ENCODE measurements at regions not wholly inside any gene's neighbourhood (a gene's known extent, or its start where the extent isn't known, plus 50 kb on each side); places are given as distances from the start of the nearest gene placed in this dataset.
A peak's percentile ranks its signal among the peaks of the same experiment; 100 is the strongest.

- Histone ChIP-seq H3K9me3 (ENCODE audit: severe bottlenecking) (no peaks in the 10 kb centered on the region), H3K27ac (peak overlapping the region; percentile 89), H3K27me3 (ENCODE audit: insufficient read depth, low read depth, severe bottlenecking) (no peaks in the 10 kb centered on the region), H3K36me3 (peaks cover 7% of the 10 kb centered on the region; the same call in 1 of the 2 replicates), H3K4me3 (ENCODE audit: low read depth, low read length) (peak overlapping the region; percentile 48)
- no peak for TF ChIP-seq CTCF (IDR thresholded peaks at IDR 0.05; ENCODE audit: low read depth, low read length)
- peak; percentile 86 for DNase-seq
Observed at GRCh38 chr5:109917154-109917546, 227.4 kb downstream of the MAN2A1 start.

DNA sequence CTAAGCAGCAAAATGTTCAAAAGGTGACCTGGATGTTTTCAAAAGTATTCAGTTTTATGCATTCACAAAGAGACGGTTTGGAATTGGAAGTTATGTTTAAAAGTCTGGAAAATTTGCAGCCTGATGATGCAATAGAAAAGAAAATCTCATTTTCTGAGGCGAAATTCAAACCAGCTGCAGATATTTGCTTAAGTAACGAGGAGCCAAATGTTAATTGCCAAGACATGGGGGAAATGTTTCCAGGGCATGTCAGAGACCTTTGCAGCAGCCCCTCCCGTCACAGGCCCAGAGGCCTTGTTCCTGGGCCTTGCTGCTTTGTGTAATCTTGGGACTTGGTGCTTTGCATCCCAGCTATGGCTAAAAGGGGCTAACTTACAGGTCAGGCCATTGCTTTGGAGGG, 228.2 kb downstream of the MAN2A1 start:
- Histone ChIP-seq H3K4me3 (ENCODE audit: low read depth, low read length) (peak overlapping the region; percentile 48), H3K27ac (peak overlapping the region; percentile 89), H3K27me3 (ENCODE audit: insufficient read depth, low read depth, severe bottlenecking) (no peaks in the 10 kb centered on the region), H3K9me3 (ENCODE audit: severe bottlenecking) (no peaks in the 10 kb centered on the region), H3K36me3 (peaks cover 8% of the 10 kb centered on the region; the same call in 1 of the 2 replicates)
- DNase-seq = no peak
- no peak for TF ChIP-seq CTCF (IDR thresholded peaks at IDR 0.05; ENCODE audit: low read depth, low read length)

GRCh38 chr5:109920736-109921135, 231.0 kb downstream of the MAN2A1 start:
- no peak for DNase-seq
- Histone ChIP-seq H3K27ac (peak overlapping the region; percentile 71), H3K36me3 (peaks cover 31% of the 10 kb centered on the region), H3K27me3 (ENCODE audit: insufficient read depth, low read depth, severe bottlenecking) (no peaks in the 10 kb centered on the region), H3K9me3 (ENCODE audit: severe bottlenecking) (no peaks in the 10 kb centered on the region), H3K4me3 (ENCODE audit: low read depth, low read length) (no peak overlapping the region)
- TF ChIP-seq CTCF (IDR thresholded peaks at IDR 0.05; ENCODE audit: low read depth, low read length) = no peak

DNA sequence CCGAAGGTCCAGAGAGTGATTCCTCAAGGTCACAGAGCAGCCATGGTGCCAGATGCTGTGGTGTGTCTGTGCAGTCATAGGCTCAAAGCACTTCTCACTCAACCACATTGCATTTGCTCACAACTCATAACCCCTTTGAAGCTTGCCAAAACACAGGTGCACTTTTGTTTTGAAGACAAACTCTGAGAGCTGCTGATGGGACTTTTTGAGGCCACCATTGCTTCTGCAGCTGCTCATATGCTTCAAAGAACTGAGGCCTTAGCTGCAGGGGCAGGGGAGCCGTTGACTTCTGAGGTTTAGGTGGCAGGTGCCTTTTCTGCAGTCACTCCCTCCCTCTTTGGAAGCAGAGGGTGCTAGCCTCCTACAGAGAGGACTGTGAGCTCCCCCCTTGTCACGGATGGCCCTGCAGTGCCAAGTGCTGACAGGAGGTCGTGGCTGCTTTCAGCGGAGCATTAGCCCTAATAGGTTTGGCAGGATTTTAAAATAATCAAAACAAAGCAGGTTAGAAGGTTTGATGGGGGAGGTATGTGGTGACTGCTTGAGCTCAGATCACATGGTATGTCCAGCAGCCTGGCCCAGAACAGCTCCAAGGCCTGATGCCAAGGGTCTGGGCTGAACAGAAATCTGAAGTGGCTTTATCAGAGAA, 232.1 kb downstream of the MAN2A1 start:
- DNase-seq = peak; percentile 84
- Histone ChIP-seq H3K27me3 (ENCODE audit: insufficient read depth, low read depth, severe bottlenecking) (no peaks in the 10 kb centered on the region), H3K4me3 (ENCODE audit: low read depth, low read length) (peak overlapping the region; percentile 14), H3K27ac (peak overlapping the region; percentile 71), H3K9me3 (ENCODE audit: severe bottlenecking) (no peaks in the 10 kb centered on the region), H3K36me3 (peaks cover 43% of the 10 kb centered on the region)
- peak; percentile 13; the same call in 1 of the 2 replicates for TF ChIP-seq CTCF (IDR thresholded peaks at IDR 0.05; ENCODE audit: low read depth, low read length)

GRCh38 chr5:109922381-109922995, 232.8 kb downstream of the MAN2A1 start:
- Histone ChIP-seq H3K27me3 (ENCODE audit: insufficient read depth, low read depth, severe bottlenecking) (no peaks in the 10 kb centered on the region), H3K4me3 (ENCODE audit: low read depth, low read length) (no peak overlapping the region), H3K9me3 (ENCODE audit: severe bottlenecking) (no peaks in the 10 kb centered on the region), H3K36me3 (peaks cover 46% of the 10 kb centered on the region), H3K27ac (peak overlapping the region; percentile 71)
- DNase-seq = no peak
- no peak for TF ChIP-seq CTCF (IDR thresholded peaks at IDR 0.05; ENCODE audit: low read depth, low read length)
